Hypothalamus (tissue), 51 donors: ENCODE measurements at regions not wholly inside any gene's neighbourhood (a gene's known extent, or its start where the extent isn't known, plus 50 kb on each side); places are given as distances from the start of the nearest gene placed in this dataset.
A peak's percentile ranks its signal among the peaks of the same experiment; 100 is the strongest.

Experiments
- DNase-seq, 51 donors: peaks; one replicate each; lab custom pipeline; 2025; lab: John Stamatoyannopoulos, UW

DNA sequence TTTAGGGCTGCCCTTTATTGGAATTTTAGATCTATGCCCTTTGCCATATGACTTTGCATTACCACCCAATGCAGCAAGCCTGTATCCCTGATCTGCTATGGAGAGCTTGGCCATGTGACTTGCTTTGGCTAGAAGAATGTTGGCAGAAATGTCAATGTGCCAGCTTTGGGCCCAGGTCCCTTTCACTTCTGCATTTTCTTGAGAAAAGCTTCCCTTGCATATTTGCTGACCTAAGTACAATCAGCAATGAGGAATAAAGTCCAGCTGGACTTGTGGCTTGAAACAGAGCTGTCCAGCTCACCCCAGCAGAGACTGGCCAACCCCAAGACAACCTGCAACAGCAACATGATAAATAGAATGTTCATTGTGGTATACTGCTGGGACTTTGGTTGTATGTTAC, 135.9 kb downstream of the PAH start:
- peak in 13 of 51 donors; percentile 0 to 19 (median 2) for DNase-seq

DNA sequence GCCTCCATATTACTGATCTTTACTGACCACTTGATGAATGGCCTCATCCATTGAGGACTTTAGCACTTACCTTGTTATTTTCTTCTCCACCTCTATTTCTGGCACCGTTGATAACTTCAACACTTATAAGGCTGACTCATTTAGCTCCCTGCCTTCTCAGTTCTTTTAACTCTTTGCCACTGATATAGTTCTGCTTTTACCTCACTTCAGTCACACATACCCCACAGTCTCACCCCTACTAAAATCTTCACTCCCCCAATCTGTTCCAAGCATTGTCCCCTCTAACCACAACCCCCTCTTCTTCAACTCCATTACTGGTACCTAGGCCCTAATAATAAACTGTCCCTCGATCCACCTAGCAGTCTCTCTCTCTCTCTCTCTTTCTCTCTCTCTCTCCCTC, 141.0 kb downstream of the PAH start:
- no peak for DNase-seq

DNA sequence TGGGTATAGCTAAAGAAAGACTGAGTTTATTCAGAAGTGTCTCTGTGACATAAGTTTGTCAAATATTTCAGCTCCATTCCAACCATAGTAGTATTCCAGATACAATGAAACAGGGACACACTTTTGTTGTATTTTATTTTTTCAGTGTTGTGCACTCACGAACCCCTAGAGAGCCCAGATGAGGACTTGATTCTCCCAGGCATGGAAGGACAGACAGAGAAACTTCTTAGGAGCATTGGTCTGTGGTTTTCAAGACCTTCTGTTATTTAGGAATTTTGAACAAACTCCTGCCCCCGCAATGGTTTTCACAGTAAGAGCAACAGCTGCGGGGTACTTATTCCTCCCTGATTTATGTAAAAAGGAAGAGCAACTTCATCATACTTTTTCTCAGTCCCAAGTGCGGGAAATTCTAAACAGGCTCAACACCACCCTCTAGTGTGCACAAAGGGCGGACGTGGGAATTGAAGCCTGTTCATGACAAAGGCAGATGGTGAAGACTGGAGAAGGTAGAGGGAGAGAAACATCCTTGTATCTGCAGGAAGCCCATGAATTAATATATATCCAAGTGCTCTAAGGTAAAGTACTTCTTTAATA, 147.6 kb downstream of the PAH start:
- DNase-seq = peak in 31 of 51 donors; percentile 0 to 64 (median 17)

DNA sequence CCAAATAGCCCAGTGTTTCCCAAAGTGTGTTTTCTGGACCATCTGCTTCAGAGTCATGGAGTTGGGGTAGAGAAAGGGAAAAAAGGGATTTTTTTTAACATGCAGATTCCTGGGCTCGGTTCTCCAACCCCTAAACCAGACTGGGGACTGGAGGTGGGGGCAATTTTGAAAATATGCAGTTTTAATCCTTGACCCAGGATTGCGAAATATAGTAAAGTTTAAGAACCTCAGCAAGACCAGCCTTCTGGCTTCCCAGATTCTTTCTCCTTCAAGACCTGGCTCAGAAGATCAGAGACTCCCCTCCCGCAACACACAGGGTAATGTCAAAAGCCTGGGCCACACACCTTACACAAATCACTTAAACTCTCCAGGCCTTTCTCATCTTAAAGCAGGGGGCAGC, 150.1 kb downstream of the PAH start:
- DNase-seq = no peak

DNA sequence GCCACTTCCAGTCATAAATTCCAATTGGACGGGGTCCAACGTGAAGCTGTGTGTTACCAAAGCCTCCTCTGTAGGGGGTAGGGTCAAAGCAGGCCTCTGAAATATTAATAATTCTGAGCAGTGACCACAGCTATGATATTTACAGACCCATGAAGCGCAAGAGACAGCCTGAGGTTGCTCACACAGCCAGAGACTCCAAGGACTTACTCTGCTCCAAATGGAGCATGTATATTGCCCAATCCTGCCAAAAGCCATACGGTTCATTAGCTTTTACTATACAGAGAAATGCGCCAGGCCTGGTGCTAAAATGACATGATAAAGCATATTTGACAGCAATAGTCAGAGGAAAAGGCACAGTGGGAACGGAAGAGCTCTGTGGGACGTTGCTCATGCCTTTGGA, 151.3 kb downstream of the PAH start:
- no peak for DNase-seq

DNA sequence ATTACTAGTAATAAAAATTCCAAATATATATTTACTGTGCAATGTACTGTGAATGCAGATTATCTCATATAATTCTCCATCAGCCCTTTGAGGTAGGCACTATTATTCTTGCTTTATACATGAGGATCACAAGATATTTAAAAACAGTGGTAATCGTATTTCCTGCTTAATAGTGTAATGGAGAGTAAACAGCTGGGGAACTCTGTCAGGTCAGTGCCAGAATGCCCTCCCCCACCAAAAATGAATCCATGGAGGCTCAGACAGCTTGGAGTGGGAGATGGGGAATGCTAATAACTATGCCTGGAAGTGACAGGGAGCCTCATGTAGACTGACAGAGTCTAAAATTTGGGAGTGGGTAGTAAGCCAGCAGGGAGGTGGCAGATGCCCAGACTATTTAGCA, 153.6 kb downstream of the PAH start:
- DNase-seq = no peak

DNA sequence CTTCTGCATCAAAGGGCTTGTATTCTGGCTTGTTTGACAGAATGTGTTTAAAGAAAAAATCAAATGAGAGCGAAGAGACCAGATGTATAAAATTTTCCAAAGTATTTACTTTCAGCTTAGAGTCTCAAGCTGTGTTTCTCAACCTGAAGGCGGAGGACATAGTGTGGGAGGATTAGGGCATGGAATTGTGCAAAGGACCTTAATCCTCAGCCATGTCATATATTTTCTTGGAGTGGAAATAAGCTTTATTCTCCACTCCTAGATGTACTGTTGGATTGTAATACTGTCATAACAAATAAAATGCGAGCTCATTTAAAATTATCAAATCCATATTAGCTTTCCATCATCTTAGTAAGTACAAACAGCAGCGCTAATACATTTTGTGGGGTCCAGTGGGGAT, 154.0 kb downstream of the PAH start:
- DNase-seq = no peak

DNA sequence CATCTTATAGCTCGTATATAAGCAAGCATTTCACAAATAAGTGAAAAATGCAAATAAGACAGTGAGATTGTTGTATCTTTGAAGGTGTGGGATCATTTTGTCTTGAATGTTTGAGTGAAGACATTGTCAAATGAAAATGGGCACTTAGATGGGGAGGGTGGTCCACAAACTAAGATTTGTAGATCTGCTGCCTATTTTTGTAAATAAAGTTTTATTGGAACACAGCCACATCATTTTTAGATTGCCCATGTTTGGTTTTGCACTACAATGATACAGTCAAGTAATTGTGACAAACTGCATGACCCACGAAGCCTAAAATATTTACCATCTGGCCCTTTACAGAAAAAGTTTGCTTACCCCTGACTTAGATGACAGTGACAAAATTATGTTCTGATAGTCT, 156.7 kb downstream of the PAH start:
- no peak for DNase-seq

DNA sequence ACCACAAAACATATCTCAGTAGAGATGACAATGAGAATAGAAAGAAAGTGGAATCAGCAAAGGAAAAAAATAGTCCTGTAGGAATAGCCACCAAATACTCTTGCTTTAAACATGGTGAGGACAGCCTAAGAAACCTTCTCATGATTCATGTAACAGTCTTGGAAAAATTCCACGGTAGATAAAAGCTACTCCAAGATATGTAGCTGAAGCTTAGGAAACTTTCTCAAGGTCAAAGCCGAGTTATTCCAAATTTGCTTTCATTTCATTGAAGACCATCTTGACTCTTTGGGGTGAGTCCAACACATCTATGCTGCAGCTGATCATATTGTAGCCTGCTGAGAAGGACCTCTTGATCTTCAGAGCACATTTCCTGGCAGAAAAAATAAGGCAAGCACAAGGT, 157.6 kb downstream of the PAH start:
- DNase-seq = no peak

DNA sequence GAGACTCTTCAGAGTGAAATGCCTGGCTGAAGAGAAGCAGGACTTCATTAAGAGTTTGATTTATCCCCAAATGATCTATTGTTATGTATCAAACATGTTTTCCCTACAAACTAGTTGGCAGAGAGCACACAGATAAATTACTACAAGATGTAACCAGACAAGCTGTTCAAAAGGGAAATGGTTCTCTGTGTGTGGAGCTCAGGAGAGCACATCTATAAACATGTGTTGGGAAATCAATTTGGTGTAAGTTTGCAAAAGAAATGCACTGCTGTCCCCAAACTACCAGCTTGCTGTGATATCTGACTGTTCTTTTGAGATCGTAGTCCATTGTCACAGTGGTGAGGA, 159.2 kb downstream of the PAH start:
- DNase-seq = no peak

DNA sequence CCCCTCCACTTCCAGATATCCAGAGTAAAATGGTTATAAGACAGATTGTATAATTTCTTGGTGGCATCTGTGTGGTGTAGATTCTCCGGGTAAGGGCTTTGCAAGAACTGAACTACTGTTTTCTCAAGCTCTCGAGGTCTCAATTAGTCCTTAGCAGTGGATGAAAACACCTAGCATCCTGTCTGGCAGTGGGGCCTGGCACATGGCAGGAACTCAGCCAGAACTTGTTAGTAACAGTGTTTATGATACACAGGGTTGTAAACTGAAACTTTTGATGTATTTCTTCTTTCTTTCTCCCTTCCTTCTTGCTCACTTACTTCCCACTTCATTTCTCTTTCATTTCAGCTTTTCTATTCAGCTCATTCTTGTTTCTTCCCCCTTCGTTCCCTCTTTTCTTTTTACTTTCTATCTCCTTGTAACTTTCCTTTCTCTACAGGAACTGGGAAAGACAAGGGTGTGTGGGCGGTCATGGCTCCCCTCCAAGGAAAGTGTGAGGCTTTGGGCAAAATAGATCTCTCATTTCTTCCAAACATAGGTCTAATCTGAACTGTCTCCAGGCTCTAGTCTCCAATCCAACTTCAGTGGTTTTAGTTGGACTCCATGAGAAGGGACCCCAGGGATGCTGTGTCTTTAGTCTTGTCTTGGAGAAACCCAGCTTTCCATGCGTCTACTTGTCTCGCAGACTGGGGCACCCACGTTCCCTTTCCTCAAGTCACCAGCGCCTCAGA, 159.7 kb downstream of the PAH start:
- no peak for DNase-seq

DNA sequence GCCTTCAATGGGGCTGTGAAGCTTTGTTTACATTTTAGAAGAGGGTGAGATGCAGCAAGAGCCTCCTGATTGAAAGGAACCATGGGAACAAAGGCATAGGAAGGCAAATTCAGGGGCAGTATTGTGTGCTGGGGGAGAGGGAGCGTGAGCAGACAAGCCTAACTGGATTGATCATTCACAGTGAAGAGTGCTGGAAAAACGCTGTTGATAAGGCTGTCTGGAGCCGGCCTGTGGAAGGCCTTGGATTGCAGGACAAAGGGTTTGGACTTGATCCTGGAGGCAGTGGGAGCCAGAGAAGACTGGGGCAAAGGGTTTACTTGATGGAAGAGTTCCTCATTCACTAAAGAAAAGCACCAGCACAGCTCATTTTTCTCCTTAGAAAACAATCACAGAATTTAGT, 160.5 kb downstream of the PAH start:
- DNase-seq = no peak

DNA sequence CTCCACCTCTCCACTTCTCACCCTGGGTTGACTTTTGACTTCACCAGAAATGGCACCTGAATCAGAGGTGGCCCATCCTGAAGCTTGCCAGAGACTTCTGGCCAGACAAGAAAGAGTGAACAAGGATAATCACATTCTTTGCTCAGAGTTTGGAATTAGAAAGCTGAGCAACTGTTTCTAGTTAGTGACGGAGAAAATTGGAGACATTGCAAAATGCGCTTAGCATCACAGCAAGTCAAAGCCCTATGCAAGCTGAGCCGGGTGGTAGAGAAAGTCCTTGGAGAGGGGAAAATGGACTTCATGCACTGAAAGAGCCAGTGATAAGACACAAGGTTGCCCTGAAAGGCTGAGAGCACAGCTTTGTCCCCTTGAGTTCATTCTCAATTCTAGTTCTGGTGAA, 161.8 kb downstream of the PAH start:
- no peak for DNase-seq

DNA sequence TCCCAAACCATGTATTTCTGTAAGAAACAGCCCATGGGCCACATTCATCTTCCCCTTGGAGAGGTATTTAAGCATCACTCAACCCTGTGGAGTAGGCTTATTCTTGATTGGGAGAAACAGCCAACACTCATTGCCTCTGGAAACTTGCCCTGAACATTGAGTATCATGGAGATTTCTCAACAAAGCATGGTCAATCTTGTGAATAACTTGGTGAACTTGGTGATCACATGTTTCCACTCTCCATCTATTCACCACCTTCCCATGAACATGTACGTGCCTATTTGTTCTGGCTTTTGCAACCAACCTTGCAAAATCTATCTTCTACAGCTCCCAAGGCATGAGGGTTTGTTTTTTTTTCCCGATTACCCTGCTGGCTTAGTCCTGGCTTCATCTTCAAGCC, 163.2 kb downstream of the PAH start:
- no peak for DNase-seq

DNA sequence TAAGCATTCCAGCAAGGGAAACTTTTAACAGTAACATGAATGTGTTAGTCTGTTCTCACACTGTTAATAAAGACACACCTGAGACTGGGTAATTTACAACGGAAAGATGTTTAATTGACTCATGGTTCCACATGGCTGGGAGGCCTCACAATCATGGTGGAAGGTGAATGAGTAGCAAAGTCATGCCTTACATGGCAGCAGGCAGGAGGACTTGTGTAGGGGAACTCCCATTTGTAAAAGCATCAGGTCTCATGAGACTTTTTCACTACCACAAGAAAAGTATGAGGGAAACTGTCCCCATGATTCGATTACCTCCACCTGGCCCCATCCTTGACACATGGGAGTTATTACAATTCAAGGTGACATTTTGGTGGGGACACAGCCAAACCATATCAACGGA, 168.3 kb downstream of the PAH start:
- no peak for DNase-seq

DNA sequence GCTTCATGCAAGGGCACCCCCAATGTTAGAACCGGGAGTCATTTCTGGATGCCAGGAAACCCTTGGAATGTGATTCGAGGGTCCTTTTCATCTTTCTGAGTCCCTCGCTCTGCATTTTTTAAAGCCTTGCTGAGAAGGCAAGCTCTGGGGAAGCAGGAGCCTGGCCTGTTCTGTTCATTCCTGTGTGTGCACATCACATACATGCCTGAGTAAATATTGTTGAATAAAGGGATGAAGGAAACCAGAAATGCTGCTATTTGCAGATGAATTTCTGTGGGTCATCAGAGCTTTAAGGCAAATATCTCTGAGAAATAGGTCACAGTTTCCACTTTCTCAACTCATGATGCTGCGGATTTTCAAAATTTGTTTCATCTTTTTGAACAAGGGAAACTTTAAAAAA, 170.1 kb downstream of the PAH start:
- no peak for DNase-seq

DNA sequence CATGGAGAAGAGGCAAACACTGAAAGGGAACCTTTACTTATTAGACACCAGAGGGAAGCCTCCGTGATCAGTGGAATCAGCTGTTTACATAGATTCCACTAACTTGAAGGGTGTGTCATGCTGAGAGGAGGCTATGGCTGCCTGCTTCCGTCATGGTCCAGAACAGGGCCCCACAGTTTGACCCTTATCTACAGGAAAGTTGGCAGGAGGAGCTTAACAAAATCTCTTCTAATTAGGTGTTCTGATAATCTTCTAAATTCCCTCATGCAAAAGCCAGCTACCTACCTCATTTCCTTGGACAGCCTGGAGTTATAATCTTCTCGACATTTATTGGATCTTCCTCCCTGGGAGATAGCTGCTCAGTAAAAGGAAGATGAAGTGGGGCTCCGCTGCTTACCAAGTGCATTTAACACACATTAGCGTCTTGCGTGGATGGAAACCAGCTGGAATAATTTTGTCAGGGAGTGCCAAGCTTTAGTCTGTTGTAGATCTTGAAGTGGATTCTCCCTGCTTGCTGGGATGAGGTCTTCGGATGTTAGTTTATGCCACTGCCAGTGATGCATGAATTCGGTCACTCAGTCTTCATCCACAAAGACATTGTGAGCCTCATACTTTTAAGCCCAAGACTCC, 171.0 kb downstream of the PAH start:
- no peak for DNase-seq

DNA sequence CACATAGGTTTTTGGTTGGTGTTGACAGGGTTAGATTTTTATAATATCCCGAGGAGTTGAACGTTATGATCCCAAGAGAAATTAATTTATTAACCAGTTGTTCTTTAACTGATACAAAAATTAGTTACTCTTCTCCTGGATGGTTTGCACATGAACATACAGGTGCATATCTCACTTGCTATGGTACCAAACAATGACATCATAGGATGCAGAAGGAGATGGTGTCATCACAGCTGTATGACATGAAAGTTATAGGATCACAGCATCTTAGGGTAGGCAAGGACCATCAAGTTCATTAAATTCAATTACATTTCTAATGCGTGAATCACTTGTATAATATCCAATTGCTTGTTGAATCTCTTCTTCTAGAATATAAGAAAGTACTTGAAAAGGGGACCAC, 175.8 kb downstream of the PAH start:
- no peak for DNase-seq

DNA sequence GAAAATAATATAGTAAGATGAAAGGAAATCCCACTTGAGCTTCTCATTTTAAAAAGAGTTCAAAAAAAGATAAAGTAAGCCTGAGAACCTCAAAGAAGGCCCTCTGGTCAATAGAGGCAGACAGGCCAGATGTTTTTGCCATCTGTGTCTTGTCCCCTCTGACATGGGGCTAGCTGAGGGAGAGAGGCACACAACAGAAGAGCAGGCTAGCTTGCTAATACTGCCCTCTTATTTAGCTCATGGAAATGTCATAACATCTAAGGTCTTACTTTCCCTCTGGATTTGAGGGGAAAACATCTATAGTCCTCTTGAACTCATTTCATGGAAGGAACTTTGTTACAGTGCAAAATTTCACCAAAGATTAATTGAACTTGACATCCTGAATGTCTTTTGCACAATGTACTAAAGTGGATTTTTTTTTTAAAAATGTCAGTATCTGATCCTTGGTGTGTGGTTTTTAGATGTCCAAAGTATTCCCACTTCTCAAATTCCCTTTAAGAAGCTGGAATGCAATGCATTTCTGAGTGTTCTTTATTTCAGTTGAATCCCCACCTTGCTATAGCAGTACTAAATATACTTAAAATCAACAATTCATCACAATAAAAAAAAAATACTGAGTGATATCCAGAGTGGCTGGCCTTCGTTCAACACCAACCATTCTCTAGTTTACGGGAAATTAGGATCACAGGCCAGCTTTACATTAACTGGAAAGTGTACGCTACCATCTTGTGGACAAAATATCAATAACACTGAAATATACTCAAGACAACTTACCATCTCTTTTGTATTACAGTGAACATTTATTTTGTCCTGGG, 176.7 kb downstream of the PAH start:
- peak in 1 of 51 donors; percentile 3 for DNase-seq

DNA sequence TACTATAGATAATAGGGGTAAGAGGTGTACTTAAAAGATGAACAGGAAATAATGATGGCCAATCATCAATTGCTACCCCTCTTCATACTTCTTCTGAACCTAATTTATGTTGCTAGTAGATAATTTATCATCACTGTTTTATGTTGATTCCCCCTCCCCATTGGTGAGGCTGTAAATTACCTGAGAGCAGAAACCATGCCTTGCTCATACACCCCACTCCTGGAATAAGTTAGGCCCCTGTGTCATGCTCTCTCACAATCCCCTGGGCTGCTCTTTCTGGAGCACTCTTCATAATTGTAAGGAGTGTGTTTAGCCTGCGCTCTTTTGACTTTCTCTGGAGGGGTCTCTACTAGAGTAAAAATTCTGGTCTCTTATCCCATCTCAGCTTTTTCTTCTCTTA, 180.7 kb downstream of the PAH start:
- DNase-seq = no peak

DNA sequence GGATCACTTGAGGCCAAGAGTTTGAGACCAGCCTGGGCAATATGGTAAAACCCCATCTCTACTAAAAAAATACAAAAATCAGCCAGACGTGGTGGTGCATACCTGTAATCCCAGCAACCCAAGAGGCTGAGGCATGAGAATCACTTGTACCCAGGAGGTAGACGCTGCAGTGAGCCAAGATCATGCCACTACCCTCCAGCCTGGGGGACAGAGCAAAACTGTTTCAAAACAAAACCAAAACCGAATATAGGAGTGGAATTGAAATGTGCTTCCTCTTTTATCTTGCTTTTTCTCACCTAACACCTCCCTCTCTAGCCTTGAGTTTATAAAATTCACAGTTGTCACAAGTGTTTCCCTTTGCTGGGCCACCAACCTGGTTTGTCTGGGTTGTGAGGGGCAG, 181.9 kb downstream of the PAH start:
- DNase-seq = no peak

DNA sequence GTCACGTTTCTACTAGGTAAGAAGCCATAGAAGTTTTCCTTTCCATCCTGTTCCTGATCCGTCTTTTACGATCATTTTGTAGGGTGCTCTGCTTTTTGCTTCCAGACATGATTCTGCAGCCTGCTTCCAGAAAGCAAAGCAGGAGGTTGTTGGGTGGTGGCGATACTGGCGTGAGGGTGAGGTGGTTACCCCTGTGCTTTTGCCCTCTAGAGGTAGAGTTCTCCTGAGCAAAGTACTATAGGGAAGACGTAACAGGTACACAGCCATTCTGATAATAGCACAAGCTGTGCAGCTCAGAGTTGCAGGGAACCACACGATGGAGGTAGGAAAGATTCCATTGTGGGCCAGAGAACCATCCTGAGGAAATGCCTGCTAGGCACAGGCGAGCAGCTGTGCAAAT, 186.0 kb downstream of the PAH start:
- DNase-seq = no peak
